Skeletal muscle cell (primary cell): ENCODE measurements at regions not wholly inside any gene's neighbourhood (a gene's known extent, or its start where the extent isn't known, plus 50 kb on each side); places are given as distances from the start of the nearest gene placed in this dataset.
A peak's percentile ranks its signal among the peaks of the same experiment; 100 is the strongest.

Experiments used
- DNase-seq: peaks from one replicate; pipeline ENCODE4 v3.0.0-alpha.2; 2010; ENCODE audit warnings: low read depth
- H3K4me3 ChIP-seq: 2 replicates; pipeline ENCODE4 v1.5.1; 2011; ENCODE audit warnings: low read depth, mild to moderate bottlenecking, control low read depth, low read length, moderate library complexity

- H3K4me3 ChIP-seq, result no peak overlapping the region
- no peak for DNase-seq
Observed at GRCh38 chr13:90776051-90776748, 571.3 kb upstream of the MIR17HG start.

- no peak overlapping the region for H3K4me3 ChIP-seq
- no peak for DNase-seq
Observed at GRCh38 chr13:90783273-90783672, 564.2 kb upstream of the MIR17HG start.

GRCh38 chr13:90787007-90787406, 560.5 kb upstream of the MIR17HG start:
- DNase-seq, result no peak
- H3K4me3 ChIP-seq, result no peak overlapping the region

- H3K4me3 ChIP-seq, result no peak overlapping the region
- DNase-seq, result no peak
Observed at GRCh38 chr13:90792335-90792734, 555.2 kb upstream of the MIR17HG start.

- no peak overlapping the region for H3K4me3 ChIP-seq
- DNase-seq, result no peak
Observed at GRCh38 chr13:90793261-90793820, 554.1 kb upstream of the MIR17HG start.

GRCh38 chr13:90796474-90796873, 551.0 kb upstream of the MIR17HG start:
- no peak for DNase-seq
- no peak overlapping the region for H3K4me3 ChIP-seq

GRCh38 chr13:90797335-90797734, 550.2 kb upstream of the MIR17HG start:
- no peak overlapping the region for H3K4me3 ChIP-seq
- no peak for DNase-seq

GRCh38 chr13:90798381-90798780, 549.1 kb upstream of the MIR17HG start:
- no peak for DNase-seq
- no peak overlapping the region for H3K4me3 ChIP-seq

GRCh38 chr13:90800082-90800746, 547.3 kb upstream of the MIR17HG start:
- no peak for DNase-seq
- no peak overlapping the region for H3K4me3 ChIP-seq

GRCh38 chr13:90801621-90802020, 545.9 kb upstream of the MIR17HG start:
- DNase-seq, result no peak
- no peak overlapping the region for H3K4me3 ChIP-seq

- H3K4me3 ChIP-seq, result no peak overlapping the region
- DNase-seq, result no peak
Observed at GRCh38 chr13:90803210-90803609, 544.3 kb upstream of the MIR17HG start.

- H3K4me3 ChIP-seq, result no peak overlapping the region
- DNase-seq, result no peak
Observed at GRCh38 chr13:90806016-90806615, 541.4 kb upstream of the MIR17HG start.

GRCh38 chr13:90806892-90807291, 540.6 kb upstream of the MIR17HG start:
- H3K4me3 ChIP-seq, result no peak overlapping the region
- DNase-seq, result peak; percentile 15

GRCh38 chr13:90808838-90809237, 538.6 kb upstream of the MIR17HG start:
- H3K4me3 ChIP-seq, result no peak overlapping the region
- no peak for DNase-seq

- H3K4me3 ChIP-seq, result no peak overlapping the region
- no peak for DNase-seq
Observed at GRCh38 chr13:90824032-90824431, 523.5 kb upstream of the MIR17HG start.

GRCh38 chr13:90826688-90827087, 520.8 kb upstream of the MIR17HG start:
- H3K4me3 ChIP-seq, result no peak overlapping the region
- no peak for DNase-seq

GRCh38 chr13:90830782-90831181, 516.7 kb upstream of the MIR17HG start:
- DNase-seq, result no peak
- no peak overlapping the region for H3K4me3 ChIP-seq

GRCh38 chr13:90833951-90834350, 513.5 kb upstream of the MIR17HG start:
- no peak for DNase-seq
- H3K4me3 ChIP-seq, result no peak overlapping the region

GRCh38 chr13:90834700-90835099, 512.8 kb upstream of the MIR17HG start:
- no peak overlapping the region for H3K4me3 ChIP-seq
- DNase-seq, result no peak

- H3K4me3 ChIP-seq, result no peak overlapping the region
- DNase-seq, result no peak
Observed at GRCh38 chr13:90835826-90836225, 511.7 kb upstream of the MIR17HG start.
